Activated CD8-positive, alpha-beta memory T cell treated with anti-CD3 and anti-CD28 coated beads for 36 hours (primary cell): ENCODE measurements at regions not wholly inside any gene's neighbourhood (a gene's known extent, or its start where the extent isn't known, plus 50 kb on each side); places are given as distances from the start of the nearest gene placed in this dataset.
"Not testable (repeated sequence)": the region's sequence is repeated elsewhere in the genome, so short reads cannot be mapped to it uniquely, and the experiment has no call there.

Source experiments
- CTCF ChIA-PET: fragments of 350-600 bp; sonication (Branson Sonifier 250); formaldehyde crosslinking; loops from one replicate; lab custom pipeline; 2021; ENCODE audit warnings: antibody characterized with exemption; lab: Charles Lee
- POLR2A ChIA-PET: fragments of 350-600 bp; sonication (Branson Sonifier 250); formaldehyde crosslinking; loops from one replicate; lab custom pipeline; 2021; ENCODE audit warnings: antibody characterized with exemption; lab: Charles Lee

DNA sequence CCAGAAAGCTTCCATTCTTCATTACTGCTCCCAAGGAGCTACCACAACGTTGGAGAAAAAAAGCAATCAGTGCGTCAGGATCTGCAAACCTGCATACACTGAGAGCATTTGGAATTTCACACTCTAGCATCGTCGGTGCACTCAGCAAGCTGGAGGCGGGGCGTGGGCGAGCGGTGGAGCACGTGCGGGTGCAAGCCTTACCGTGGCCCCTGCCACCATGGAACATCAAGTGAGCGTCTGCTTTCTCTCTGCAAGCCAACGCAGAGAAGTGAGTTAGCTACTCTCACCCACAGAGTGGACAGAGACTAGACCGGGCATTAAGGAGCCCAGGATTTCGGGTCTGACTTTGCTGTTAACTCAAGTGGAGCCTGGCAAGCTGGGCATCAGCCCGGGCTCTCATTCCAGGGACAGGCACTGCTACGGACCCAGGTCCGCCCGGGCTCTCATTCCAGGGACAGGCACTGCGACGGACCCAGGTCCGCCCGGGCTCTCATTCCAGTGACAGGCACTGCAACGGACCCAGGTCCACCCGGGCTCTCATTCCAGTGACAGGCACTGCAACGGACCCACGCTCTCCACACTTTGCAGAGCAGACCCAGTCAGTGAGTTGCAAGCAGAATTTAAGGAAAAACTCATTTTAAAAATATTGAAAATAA is 124.1 kb upstream of the SPACA7 start:
- ChIA-PET POLR2A (no interaction called here), CTCF (no interaction called here)

DNA sequence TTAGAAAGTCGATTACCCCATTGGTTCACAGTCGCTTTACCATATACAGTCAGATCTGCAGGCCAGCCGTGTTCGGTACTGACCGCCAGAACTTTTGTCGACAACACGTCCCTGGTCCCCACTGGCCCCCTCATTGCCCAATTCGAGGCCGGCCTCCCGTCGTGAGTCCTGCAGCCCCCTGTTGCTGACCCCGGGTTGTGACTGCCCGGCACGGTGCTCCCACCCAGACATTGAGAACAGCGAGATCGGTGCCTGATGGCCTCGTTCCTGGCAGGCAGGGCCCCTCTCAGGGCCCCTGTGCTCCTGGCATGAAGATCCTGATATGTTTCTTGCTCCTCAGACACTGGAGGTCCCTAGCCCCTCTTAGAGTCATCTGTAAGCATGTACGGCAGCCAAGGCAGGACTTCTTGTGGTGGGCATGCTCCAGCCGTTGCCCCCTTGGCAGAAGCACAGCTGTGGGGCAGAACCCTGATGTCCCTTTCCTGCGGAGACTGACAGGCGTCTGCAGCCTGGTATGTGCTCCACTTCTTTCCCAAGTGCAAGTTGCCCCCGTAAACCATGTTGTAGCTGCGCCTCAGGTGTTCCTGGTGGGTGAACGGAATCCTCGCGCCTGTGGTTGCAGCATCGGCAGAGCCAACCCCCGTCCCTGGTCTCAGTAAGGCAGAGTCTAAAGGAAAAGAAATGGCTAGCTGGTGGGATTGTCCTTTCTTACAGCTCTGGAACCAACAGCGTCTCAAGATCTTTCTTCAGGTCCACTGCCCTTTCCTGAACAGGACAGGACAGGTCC is 123.2 kb upstream of the SPACA7 start:
- ChIA-PET POLR2A (no interaction called here), CTCF (no interaction called here)

DNA sequence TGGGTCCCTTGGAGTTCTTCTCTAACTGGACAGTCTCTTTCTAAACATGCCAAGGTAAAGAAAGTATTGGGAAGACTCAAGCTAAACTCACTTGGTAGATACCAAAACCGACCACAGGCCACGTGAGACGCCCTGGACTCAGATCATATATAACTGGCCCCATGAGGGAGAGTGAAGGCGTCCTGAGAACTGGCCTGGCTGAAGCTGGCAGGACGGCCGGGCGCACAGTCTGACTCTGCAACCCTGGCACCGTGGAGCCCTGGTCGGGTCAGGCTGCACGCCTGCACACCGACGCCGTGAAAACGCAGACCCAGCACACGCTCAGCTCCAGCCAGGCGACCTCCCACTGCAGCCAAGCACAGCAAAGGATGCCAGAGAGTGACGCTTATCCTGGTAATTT is 122.5 kb upstream of the SPACA7 start:
- ChIA-PET POLR2A (no interaction called here), CTCF (no interaction called here)

DNA sequence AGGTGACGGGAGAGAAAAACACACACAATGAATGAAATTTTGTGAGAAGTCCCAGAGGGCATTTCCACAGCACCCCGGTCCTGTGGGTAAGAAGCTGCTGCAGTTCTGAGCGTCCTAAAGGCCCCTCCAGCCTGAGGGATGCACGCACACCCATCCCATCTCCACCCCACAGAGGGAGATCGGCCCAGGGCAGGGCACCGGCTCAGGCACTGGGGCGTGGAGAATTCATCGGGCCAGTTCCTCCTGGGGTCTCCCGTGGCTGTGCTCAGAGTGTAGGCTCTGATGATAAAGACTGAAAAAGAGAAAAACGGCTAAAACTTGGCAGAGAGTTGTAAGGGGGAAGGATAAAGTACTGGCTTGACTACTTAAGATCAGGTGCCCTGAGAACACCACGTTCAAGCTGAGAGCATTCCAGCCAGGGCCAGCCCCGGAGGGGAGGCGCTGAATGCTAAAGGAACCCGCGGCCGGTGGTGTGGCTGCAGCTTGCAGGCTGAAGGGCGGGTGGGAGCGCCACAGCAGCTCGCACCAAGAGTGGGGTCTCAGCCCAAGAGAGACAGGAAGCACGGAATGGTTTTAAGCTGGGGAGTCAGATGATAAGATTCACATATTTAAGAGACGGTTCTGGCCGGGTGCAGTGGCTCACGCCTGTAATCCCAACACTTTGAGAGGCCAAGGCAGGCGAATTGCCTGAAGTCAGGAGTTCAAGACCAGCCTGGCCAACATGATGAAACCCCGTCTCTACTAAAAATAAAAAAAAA is 121.9 kb upstream of the SPACA7 start:
- ChIA-PET CTCF (no interaction called here), POLR2A (no interaction called here)

DNA sequence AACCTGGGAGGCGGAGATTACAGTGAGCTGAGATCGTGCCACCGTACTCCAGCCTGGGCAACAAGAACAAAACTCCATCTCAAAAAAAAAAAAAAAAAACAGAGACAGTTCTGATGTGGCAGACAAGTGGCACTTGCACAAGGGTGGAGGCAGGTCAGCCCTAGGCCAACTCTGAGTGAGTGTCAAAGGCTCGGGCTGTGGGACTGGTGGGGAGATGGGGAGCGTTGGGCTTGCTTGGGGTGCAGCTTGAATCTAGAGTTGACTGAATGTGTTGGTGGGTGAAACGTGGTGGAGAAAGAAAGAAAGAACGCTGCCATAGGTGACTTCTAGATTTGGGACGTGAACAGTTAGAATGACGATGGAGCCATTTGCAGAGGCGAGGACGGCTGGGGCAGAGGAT is 121.3 kb upstream of the SPACA7 start:
- CTCF ChIA-PET = no interaction called here

DNA sequence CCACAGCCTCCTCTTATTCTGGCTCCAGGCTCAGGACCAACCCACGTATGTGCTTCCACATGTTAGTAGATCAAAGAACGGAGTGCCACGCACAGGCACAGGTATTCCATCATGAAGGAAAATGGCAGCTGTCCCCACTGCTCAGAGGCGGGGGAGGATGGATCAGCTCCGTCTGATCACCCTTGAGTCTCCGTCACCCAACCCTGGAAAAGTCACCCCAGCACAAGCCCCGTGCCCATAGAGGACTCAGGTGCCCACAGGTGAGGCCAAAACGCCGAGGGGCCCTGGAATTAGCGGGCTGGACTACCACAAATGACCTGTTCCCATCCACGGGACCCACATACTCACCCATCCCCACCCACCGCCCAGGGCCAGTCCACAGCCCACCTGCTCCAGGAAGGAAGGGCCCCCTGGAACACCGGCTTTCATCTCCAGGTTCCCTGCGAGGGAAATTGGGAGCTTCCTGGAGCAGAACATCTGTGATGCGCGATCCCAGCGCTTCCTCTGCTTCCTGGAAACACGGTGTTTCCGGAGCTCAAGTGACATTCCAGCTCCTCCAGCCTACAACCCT is 120.5 kb upstream of the SPACA7 start:
- ChIA-PET POLR2A (no interaction called here), CTCF (no interaction called here)

More for the DNA sequence above, 121.3 kb upstream of the SPACA7 start:
- POLR2A ChIA-PET = no interaction called here

DNA sequence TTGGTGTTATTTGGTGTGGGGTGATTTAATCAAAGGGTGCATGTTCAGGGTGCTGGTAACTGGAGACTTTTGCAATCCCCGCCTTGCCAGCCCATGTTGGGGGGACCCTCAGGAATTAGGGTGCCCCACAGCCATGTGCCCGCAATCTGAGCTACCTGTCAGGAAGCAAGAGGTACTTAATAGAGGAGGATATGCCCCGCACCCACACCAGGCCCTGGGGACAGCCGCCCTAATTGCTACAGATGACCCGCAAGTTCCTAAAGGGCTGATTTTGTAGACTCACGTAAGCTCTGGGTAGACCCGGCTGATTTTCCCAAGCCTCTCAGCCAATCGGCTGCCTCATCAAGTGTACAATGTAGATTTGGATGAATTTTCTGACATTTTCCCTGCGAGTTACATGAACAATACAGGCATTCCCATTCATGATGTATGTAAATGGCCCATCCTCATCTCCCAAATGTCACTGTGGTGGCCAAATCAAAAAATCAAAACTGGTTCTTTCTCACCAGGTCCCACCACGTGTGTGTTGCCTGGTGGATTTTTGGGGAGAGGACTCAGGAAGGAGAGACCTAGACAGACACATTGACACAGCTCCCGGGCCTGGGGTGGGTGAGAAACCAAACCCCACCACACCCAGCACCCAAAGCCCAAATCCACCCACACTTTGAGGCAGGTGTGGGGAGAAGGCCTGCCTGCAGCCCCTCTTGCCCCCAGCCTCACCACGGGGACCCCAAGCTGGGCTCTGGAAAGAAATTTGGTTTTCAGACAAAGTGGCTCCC is 119.2 kb upstream of the SPACA7 start:
- CTCF ChIA-PET = no interaction called here
- POLR2A ChIA-PET = no interaction called here

DNA sequence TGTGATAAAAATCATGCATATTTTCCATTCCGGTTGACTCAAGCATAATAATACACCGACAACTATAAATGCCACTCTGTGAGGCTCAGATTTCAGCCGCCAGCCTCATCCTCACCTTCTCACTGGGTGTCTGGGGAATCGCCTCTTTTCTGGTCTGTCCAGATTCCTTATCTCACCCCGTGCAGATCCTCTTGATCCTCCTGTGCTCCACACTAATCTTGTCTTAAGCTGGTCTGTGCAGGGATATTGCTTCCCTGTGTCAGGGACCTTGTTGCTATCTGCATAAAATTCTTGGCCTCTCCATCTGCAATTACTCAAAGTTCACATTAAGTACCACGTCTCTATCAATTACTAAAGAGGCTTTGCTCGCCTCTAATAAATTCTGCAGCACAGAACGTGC is 116.6 kb upstream of the SPACA7 start:
- ChIA-PET POLR2A (no interaction called here), CTCF (no interaction called here)

DNA sequence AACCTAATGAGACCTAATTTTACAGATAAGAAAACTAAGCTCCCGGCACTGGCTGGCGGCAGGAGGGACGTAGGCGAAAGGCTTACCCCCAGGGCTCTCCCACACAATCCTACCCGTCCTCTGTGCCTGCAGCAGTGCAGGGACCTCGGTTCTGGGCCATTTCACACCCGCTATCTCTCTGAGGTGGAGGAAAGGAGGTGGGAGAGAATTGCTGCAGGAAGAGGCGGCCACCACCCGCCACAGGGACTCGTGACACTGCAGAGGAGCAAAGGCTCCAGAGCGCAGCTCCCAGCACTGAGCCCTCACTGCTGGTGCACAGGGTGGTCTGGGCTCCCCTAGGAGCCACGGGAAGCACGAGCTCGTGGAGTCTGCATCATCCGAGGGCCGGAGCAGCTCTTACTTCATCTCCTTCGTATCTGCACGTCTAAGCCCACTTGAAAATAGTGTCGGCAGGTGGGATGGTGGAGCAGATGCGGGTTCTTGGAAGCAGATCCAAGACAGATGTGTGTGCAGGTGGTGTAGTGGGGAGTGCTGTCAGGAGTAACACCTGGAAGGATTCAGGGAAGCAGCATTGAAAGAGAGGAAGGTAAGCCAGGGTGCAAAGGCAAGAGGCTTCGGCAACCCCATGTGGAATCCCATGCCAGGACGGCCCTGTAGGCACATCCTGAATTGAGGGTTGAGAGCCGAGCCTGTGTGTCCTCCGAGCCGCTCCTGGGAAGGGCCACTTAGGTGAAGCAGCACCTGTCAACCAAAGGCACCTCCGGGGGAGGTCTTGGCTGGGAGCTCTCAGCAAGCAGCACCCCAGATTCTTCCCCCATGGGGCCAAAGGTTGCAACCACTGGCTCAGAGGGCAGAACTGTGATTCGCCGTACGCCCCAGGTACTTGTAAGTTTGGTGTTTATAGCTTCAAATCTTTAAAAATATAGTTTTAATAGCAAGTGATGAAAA is 115.8 kb upstream of the SPACA7 start:
- POLR2A ChIA-PET = no interaction called here
- CTCF ChIA-PET = no interaction called here

DNA sequence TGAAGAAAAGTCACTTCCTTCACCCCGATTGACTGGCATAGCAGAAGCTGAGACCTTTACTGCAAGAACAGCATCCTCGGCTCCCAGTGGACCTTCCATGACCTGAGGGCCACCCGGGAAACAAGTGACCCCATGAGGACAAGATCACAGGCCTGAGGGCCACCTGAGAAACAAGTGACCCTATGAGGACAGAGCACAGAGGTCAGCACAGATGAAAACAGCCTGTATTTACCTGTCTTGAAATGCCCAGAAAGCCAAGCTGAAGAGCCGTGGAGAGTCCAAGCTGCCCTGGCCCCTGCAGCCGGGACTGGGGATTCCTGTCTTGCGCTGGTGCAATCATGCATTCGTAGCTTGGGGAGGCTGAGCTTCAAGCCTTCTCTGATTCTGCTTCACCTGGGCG is 114.2 kb upstream of the SPACA7 start:
- CTCF ChIA-PET = no interaction called here
- POLR2A ChIA-PET = no interaction called here

DNA sequence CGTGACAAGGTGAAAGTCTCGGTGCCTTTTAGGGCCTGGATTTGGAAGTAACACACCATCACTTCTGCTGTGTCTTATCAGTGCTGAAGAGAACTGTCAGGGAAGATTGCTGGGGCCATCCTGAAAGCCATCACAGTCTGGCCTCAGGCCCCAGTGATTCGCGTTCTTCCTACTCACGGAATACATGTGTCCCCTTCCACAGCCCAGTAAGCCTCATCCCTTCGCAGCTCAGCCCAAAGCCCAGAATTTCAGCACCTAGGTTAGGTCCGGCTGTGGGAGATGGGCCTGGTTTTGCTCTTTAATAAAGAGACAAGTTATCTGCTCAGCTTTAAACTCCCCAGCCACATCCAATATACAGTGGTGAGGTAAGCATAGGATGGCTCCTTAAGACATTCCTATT is 113.0 kb upstream of the SPACA7 start:
- ChIA-PET CTCF (no interaction called here), POLR2A (no interaction called here)

DNA sequence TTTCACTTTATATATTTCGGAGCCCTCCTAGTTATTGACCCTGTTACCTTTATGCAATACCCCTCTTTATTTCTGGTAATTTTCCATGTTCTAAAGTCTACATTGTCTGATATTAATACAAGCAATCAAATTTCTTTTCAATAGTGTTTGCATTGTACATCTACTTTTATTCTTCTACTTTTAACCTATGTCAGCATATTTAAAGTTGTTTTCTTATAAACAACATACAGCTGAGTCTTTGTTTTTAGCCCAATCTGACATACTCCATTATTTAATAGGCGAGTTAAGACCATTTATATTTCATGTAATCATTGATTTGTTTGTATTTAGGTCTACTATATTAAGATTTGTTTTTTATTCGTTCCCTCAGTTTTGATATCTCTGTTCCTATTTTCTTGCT is 108.5 kb upstream of the SPACA7 start:
- ChIA-PET CTCF (no interaction called here), POLR2A (no interaction called here)

DNA sequence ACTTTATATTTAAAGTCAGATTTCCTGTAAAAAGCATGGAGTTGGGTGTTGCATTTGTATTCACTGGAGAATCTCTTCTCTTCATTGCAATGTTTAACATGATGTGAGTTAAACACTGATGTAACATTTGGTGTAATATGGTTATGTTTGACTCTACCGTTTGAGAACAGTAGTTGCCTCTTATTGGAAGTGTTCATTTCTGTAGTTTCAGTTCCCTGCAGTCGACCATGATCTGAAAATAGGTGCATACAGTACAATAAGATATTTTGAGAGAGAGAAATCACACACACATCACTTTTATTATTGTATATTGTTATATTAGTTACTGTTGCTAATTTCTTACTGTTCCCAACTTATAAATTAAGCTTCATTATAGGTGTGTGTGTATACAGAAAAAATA is 105.2 kb upstream of the SPACA7 start:
- POLR2A ChIA-PET = no interaction called here
- CTCF ChIA-PET = no interaction called here

DNA sequence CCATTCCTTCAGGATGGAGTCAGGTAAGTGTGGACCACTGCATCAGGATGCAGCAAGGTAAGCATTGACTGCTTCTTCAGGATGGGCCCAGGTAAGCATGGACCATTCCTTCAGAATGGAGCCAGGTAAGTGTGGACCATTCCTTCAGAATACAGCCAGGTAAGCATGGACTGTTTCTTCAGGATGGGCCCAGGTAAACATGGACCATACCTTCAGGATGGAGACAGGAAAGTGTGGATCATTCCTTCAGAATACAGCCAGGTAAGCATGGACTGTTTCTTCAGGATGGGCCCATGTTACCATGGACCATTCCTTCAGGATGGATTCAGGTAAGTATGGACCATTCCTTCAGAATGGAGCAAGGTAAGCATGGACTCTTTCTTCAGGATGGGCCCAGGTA is 89.4 kb upstream of the SPACA7 start:
- POLR2A ChIA-PET, CTCF ChIA-PET: not testable (repeated sequence)

DNA sequence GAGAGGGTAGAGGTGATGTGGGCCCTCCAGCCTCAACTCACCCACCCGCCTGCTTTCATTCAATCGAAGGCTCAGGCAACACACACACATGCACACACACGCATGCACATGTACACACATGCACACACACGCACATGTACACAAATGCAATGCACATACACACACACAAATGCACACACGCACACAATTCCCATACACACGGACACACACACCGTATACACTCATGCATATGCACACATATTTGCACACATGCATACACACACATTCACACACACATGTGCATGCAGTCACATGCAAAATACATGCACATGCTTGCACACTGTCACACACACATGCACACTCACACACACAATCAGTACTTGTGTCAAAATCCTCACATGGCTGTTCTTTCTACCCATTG is 55.9 kb upstream of the SPACA7 start:
- ChIA-PET CTCF (no interaction called here), POLR2A (no interaction called here)

DNA sequence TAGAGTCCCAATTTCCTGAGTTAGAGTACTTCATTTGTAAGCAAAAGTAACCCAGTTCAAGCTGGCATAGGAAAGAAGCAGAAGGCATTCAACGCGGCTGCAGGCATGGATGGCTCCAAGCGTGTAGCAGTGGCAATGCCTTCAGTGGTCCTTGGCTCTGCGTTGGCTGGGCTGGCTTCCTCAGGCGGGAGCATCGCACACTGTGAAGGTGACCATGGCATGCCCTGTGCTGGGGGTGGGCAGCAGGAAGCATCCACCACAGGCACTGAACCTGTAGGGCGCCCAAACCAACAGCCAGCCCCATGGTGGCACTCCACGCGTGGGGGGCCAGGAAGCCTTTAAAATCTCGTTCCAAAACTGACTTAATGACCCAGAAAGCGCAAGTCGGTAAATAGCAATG is 53.6 kb upstream of the SPACA7 start:
- ChIA-PET POLR2A (no interaction called here), CTCF (no interaction called here)

DNA sequence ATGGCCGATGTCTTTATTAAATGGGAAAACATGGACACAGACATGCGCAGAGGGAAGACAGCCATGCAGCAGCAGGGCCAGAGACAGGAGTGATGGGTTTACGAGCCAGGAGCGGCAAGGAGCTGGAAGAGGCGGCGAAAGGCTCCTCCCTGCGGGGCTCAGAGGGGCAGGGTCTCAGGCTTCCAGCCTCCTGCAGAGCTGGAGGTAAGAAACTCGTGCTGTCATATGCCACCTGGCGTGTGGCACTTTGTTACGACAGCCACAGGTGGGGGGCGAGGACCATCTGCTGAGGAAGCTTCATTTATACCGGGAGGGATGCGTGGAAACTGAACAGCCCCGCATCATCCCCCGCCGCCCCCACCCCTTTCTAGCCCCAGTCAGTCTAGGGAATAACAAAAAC is 52.0 kb upstream of the SPACA7 start:
- ChIA-PET CTCF (no interaction called here), POLR2A (no interaction called here)

DNA sequence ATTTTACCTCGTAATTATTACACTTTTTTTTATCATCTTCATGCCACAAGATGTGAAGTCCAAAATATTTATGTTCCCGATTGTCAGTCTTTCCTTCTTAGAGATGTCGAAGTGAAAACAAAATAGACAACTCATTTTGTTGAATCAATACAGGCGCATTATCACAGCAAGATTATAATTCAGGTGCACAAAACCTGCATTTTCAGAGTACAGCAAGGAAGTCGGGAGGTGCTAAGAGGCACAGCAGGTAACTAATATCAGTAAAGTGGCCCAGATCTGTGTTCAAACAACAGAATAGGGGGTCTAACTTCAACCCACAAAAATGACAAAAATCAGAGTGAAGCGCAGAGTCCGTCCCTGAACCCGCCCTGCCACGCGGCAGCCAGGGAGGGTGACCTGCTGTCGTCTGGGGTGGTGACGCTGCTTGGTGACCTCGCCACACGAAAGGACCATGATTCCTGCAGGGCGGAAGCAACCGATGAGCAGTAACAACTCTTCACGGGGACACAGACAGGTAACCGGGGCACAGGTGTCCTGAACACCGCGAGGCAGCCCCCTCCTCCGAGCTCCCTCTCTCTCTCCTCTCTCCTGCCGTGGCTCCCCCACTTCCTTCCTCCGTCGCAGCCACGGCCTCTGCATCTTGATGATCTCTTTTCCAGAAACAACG is 50.9 kb upstream of the SPACA7 start:
- ChIA-PET POLR2A (no interaction called here), CTCF (no interaction called here)
